ENCODE measurements at regions not wholly inside any gene's neighbourhood (a gene's known extent, or its start where the extent isn't known, plus 50 kb on each side); places are given as distances from the start of the nearest gene placed in this dataset.

GRCh38 chr6:99868074-99868702 lies 125.8 kb downstream of the MCHR2 start:
- H3K4me3 ChIP-seq (ENCODE audit: control insufficient read depth in 2 of 3, extremely low read depth in 1 of 3, insufficient read depth in 2 of 3, low read depth in 1 of 3, low read length in 3 of 3): no peak overlapping the region
- H3K4me1 ChIP-seq (ENCODE audit: control insufficient read depth, extremely low read depth, insufficient read depth, low read length): no peaks in the 10 kb centered on the region
- dilution Hi-C loops (cut with MboI; ENCODE audit: extremely low pct_ligation_motif_present, low sequenced_read_pairs): loop anchor here (25.0 kb wide), 1 partner anchor 219 kb away; no protein-coding TSS in a partner anchor

More at GRCh38 chr6:99868074-99868702, 125.8 kb downstream of the MCHR2 start:
- peak; percentile 80 to 93 (median 90) for TF ChIP-seq CTCF (optimal IDR thresholded peaks at IDR 0.05 in 1 of 3, IDR thresholded peaks at IDR 0.05 in 1 of 3, conservative IDR thresholded peaks at IDR 0.05 in 1 of 3; ENCODE audit: extremely low read depth in 1 of 3, insufficient read depth in 2 of 3, low read length in 3 of 3)
- TF ChIP-seq EZH2 (IDR thresholded peaks at IDR 0.05; ENCODE audit: low read length): no peak
- Histone ChIP-seq H3K79me2 (ENCODE audit: control insufficient read depth, insufficient read depth, low read length) (no peaks in the 10 kb centered on the region), H3K27ac (ENCODE audit: control insufficient read depth, insufficient read depth, low read length) (no peak overlapping the region), H3K9me1 (ENCODE audit: control insufficient read depth, extremely low read depth, insufficient read depth, low read length) (no peaks in the 10 kb centered on the region), H3K4me2 (ENCODE audit: control insufficient read depth, extremely low read depth, insufficient read depth, low read depth, low read length) (no peak overlapping the region), H3K27me3 (ENCODE audit: control insufficient read depth, extremely low read depth, insufficient read depth, low read length) (peaks cover 14% of the 10 kb centered on the region), H2AFZ (ENCODE audit: control insufficient read depth, low read length) (no peak overlapping the region), H3K9ac (ENCODE audit: control insufficient read depth, extremely low read depth, insufficient read depth, low read length) (no peak overlapping the region), H3K36me3 (ENCODE audit: control insufficient read depth in 2 of 2, extremely low read depth in 1 of 2, insufficient read depth in 2 of 2, low read length in 2 of 2) (no peaks in the 10 kb centered on the region), H3K9me3 (ENCODE audit: control insufficient read depth, low read depth, low read length) (no peaks in the 10 kb centered on the region), H4K20me1 (ENCODE audit: control insufficient read depth, extremely low read depth, insufficient read depth, low read length) (no peaks in the 10 kb centered on the region)
- DNase-seq (ENCODE audit: low read depth, low spot score): no peak
- peak; percentile 58 for FAIRE-seq
